ENCODE measurements at regions not wholly inside any gene's neighbourhood (a gene's known extent, or its start where the extent isn't known, plus 50 kb on each side); places are given as distances from the start of the nearest gene placed in this dataset.

- no peak for TF ChIP-seq YY1 (IDR thresholded peaks at IDR 0.05; ENCODE audit: low read depth)
- TF ChIP-seq, protein P1, sequence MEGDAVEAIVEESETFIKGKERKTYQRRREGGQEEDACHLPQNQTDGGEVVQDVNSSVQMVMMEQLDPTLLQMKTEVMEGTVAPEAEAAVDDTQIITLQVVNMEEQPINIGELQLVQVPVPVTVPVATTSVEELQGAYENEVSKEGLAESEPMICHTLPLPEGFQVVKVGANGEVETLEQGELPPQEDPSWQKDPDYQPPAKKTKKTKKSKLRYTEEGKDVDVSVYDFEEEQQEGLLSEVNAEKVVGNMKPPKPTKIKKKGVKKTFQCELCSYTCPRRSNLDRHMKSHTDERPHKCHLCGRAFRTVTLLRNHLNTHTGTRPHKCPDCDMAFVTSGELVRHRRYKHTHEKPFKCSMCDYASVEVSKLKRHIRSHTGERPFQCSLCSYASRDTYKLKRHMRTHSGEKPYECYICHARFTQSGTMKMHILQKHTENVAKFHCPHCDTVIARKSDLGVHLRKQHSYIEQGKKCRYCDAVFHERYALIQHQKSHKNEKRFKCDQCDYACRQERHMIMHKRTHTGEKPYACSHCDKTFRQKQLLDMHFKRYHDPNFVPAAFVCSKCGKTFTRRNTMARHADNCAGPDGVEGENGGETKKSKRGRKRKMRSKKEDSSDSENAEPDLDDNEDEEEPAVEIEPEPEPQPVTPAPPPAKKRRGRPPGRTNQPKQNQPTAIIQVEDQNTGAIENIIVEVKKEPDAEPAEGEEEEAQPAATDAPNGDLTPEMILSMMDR (IDR thresholded peaks at IDR 0.05): no peak
- TF ChIP-seq, protein P2, sequence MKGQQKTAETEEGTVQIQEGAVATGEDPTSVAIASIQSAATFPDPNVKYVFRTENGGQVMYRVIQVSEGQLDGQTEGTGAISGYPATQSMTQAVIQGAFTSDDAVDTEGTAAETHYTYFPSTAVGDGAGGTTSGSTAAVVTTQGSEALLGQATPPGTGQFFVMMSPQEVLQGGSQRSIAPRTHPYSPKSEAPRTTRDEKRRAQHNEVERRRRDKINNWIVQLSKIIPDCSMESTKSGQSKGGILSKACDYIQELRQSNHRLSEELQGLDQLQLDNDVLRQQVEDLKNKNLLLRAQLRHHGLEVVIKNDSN (IDR thresholded peaks at IDR 0.05; ENCODE audit: borderline replicate concordance, low read depth): no peak
- no peak for TF ChIP-seq RAD21 (IDR thresholded peaks at IDR 0.05; ENCODE audit: low read length)
- no peak for TF ChIP-seq TEAD4 (IDR thresholded peaks at IDR 0.05; ENCODE audit: borderline replicate concordance, insufficient read depth)
- no peak for TF ChIP-seq FOSL2 (IDR thresholded peaks at IDR 0.05; ENCODE audit: borderline replicate concordance, low read depth)
- no peak for TF ChIP-seq MEF2A (IDR thresholded peaks at IDR 0.05; ENCODE audit: borderline replicate concordance, low read depth)
- no peak for TF ChIP-seq RFX5 (IDR thresholded peaks at IDR 0.05; ENCODE audit: low read length)
- TF ChIP-seq EP300 (IDR thresholded peaks at IDR 0.05; ENCODE audit: borderline replicate concordance in 1 of 2, low read depth in 1 of 2, low read length in 1 of 2): no peak
- TF ChIP-seq POLR2AphosphoS5 (IDR thresholded peaks at IDR 0.05; ENCODE audit: low read depth, low read length): no peak
- no peak for TF ChIP-seq CHD2 (IDR thresholded peaks at IDR 0.05; ENCODE audit: low read length, partially characterized antibody)
These were observed 629.3 kb downstream of the ANXA1 start for GRCh38 chr9:73780916-73781315.

Data from SK-N-SH (cell line).